DMS53 treated with DMSO at 0.1 percent for 48 hours (cell line): ENCODE measurements at regions not wholly inside any gene's neighbourhood (a gene's known extent, or its start where the extent isn't known, plus 50 kb on each side); places are given as distances from the start of the nearest gene placed in this dataset.

Experiments used
- DNase-seq: peaks from one replicate; lab custom pipeline; 2025; ENCODE audit not compliant: unreplicated experiment; lab: John Stamatoyannopoulos, UW

- DNase-seq: no peak
Measured at GRCh38 chr14:86505808-86506207, 975.9 kb downstream of the FLRT2 start.

DNA sequence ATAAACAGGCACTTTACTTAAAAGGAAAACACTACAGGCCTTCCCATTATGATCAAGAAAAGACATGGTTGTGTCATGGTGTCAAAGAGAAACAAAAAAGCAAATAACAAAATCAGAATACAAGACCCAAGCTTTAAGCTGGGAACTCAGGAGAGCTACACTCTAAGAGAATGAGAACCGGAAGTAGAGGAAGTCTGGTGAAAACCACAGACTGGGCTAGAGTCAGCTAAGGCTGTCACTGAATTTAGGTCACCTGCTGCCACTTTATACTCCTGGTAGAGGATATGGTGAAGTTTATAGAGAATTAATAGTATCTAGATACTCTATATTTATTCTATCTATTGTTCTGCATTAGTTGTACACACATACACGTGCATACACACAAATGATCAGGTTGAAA is 971.7 kb downstream of the FLRT2 start:
- no peak for DNase-seq

DNA sequence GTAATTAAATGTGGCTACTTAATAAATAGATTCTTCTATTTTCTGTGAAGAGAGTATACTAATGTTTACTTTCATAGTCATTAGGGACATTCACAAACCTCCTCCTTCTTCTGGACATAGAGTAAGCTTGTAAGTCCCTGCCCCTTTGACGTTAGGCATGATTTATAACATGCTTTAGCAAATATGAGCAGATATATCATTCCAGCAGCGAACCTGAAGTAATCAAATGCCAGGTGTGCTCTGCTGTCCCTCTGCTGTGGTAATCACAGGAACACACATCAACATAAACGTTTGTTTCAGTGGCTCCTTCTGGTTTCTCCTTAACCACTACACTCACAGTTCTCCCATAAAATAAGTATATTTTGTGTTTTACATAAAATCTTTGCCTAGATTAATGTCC is 961.8 kb downstream of the FLRT2 start:
- DNase-seq: peak; percentile 10

DNA sequence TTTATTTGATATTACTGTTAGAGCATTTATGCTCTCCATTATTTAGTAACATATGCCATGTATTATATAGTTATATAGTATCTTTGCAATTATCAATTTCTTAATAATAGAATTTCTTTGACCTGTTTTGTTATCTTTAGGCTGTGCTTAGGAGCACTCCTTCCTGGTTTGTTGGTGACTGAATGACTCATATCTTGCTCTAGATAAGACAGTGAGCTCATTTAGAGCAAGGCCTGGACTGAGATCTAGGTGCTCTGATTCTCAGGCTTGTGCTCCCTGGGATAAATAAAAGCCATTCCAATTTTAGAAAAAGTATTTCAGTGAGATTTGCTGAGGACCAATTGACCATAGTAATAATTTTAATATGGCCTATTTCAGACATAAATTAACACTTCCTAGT is 951.2 kb downstream of the FLRT2 start:
- DNase-seq: peak; percentile 22

DNA sequence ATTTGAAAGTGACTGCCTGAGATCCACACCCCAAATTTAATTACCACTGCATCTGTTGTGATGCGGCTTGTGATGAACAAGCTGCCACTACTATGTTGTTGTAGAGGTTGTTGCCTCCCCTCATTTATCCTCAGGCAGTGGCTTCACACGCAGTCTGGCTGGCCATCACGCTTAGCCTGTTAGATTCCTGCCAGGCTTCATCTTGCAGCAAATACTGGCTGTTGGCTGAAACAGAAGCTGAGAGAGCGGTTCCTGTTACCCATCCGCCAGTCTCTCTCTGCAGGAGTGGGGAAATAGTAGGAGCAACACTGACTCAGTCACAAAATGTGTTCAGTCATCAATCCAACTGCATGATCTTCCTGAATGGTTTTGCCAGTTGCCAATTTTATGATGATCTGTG is 934.4 kb downstream of the FLRT2 start:
- DNase-seq: no peak

- DNase-seq: peak; percentile 3
Measured at GRCh38 chr14:86462193-86462753, 932.3 kb downstream of the FLRT2 start.

GRCh38 chr14:86457481-86458135 is 927.7 kb downstream of the FLRT2 start:
- no peak for DNase-seq

DNA sequence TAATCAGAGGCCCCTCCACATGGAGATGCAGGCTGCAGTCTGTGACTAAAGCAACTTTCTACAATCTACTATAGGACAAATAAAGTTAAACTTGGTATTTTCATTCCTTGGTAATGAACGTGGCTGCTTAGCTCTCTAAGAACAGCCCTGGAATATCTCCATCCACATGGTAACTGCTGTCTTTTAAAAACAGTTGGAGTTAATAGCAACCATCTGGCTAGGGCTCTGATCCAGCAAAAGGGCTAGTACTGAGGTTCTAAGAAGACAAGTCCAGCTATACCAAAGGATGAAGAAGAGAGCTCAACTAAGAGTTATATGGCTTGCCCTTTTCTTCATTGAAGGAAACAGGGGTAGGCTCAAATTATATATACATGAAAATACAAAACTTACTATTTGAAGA is 920.1 kb downstream of the FLRT2 start:
- no peak for DNase-seq

DNA sequence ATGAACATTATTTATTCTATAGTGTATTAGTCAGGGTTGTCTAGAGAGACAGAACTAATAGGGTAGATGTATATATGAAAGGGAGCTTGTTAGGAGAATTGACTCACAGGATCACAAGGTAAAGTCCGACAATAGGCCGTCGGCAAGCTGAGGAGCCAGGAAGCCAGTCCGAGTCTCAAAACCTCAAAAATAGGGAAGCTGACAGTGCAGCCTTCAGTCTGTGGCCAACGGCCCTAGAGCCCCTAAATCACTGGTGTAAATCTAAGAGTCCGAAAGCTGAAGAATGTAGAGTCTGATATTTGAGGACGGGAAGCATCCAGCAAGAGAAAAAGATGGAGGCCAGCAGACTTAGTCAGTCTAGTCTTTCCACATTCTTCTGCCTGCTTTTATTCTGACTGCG is 912.2 kb downstream of the FLRT2 start:
- DNase-seq: no peak

DNA sequence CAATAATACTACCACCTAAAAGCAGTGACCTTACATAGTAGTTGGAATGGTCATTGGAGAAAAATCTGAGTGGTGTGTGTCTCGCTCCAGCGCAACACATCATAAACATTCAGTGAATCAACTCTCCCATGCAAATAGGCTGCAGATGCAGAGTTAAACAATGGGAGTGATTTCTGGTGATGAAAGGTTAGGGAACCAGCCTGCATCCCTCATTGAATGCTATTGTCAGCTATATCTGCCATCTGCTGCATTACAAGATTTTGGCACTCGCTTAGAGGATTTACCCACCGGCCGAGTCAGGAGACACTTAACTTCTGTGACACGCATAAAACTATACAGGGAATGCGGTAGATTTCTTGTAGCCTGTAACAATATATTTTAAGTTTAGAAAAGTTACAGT is 900.9 kb downstream of the FLRT2 start:
- no peak for DNase-seq

DNA sequence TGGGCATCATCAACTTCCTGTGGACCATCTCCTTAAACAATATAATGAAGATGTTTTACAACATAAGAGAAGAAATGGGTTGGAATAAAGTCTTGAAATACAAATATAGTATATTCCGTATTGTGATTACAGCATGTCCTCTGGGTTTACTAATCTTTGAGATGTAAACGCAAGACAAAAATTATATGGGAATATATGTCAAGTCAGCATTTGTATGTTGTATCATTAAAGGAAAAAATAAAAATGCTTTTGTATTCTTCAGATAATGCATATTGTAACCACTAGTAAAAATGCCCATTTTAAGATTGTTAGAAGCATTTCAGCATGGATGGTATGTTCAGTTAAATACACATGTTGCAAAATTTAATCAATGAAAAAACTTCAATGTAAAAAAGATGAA is 893.3 kb downstream of the FLRT2 start:
- DNase-seq: no peak

DNA sequence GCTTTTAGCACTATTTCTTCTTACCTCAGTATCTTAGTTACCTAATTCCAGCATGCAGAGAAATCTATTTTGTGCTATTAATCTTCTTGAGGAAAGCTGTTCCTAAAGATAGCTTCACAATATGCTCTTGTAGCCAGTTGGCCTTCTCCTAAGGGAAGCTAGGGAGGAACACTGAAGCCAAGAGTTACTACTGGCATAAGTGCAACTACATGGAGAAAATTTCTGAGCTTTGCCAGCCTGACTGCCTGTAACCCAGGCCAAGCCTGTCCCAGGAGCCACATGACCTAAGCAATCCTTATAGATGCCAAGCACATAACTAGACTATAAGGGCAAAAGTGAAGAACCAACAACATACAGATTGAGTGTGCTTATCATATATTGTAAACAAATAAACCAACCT is 890.2 kb downstream of the FLRT2 start:
- no peak for DNase-seq

- DNase-seq: no peak
Measured at GRCh38 chr14:86414146-86414545, 884.2 kb downstream of the FLRT2 start.

DNA sequence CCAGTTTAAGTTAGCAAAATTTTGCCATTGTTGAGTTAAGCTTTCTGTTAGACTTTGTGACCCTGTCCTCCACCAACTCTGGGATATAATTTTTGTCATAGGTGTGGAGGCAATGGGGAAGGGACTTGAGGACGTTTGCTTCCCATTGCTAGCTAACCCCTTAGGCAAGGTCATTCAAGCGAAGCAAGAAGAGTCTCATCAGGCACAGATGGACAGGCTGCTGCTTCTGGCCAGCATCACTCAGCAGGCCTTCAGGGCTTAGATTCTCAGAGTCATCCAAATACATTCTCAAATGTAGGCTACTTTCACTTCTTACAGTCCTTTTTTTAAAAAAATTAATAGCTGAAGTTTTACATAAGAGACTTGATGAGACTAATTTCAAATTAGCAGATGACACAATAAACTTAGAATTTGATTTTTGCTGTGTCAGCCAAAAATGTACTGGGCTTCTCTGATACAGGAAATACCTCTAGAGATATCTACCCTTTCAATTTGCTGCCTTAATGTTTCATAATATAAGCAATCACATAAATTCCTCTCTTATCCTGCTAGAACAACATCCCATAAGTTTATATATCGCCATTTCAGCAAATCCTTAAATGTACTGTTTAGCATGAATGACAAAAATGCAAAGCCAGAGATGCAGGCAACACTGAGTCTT is 875.2 kb downstream of the FLRT2 start:
- no peak for DNase-seq

DNA sequence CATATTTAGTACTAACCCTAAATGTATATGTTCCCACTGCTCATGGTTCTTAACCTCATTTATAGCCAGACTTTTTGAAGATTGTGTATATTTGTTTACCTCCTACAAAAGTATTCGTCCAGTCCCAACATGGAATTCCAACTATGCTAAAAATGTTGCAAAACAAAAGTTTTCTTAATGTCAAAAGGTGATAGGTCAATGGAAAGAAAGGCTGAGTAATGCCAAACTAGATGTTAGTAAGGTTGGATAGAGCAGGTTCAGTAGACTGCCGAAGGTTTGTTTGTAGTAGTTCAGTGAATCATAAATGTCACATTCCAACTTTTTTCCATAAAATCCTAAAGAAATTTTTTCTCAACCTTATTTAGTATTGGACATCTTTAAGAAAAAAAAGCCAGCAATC is 874.5 kb downstream of the FLRT2 start:
- no peak for DNase-seq

GRCh38 chr14:86402545-86402944 is 872.6 kb downstream of the FLRT2 start:
- DNase-seq: no peak

GRCh38 chr14:86391085-86391484 is 861.1 kb downstream of the FLRT2 start:
- DNase-seq: no peak

DNA sequence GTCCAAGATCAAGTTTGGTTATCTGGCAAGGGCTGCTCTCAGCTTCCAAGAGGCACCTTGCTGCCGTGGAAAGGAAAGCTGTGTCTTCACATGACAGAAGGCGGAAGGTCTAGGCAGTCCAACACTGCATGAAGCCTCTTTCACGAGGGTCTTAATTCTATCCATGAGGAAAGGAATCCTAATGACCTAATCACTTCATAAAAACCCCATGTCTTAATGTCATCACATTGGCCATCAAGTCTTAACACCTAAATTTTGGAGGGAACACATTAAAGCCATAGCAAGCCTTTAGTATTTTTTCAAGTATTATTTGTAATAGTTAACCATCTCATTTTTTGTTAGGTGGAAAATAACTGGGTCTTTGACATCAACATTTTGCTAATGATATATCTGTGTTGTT is 858.3 kb downstream of the FLRT2 start:
- no peak for DNase-seq

DNA sequence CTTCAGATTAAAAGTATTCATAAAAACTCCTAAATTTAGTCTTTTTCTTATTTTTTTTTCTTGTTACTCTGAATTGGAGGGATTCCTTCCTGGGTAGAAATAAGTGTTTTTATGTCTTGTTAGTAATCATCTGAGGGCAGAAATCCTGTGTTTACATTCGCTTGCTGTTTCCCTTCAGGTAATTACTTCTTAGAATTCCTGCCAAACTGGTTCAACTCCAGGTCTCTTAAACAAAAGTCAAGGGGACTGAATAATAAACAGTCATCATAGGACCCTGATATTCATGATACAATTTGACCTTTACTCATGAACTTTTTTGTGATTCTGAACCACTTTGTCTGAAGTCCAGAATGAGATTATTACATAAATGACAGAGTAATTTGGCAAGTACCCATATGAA is 843.9 kb downstream of the FLRT2 start:
- peak; percentile 23 for DNase-seq

GRCh38 chr14:86372402-86372801 is 842.5 kb downstream of the FLRT2 start:
- no peak for DNase-seq

GRCh38 chr14:86364634-86365033 is 834.7 kb downstream of the FLRT2 start:
- no peak for DNase-seq

GRCh38 chr14:86363576-86363975 is 833.6 kb downstream of the FLRT2 start:
- no peak for DNase-seq

- no peak for DNase-seq
Measured at GRCh38 chr14:86363047-86363446, 833.1 kb downstream of the FLRT2 start.
